ENCODE measurements at regions not wholly inside any gene's neighbourhood (a gene's known extent, or its start where the extent isn't known, plus 50 kb on each side); places are given as distances from the start of the nearest gene placed in this dataset.

- Histone ChIP-seq H3K27ac (ENCODE audit: low read depth, low read length) (no peak overlapping the region), H3K36me3 (ENCODE audit: control insufficient read depth in 2 of 3, insufficient read depth in 3 of 3, low read length in 3 of 3) (no peaks in the 10 kb centered on the region), H3K4me1 (ENCODE audit: control insufficient read depth in 2 of 2, insufficient read depth in 2 of 2, low read length in 2 of 2) (no peaks in the 10 kb centered on the region), H3K9me3 (ENCODE audit: control insufficient read depth in 2 of 3, low read length in 3 of 3) (no peaks in the 10 kb centered on the region), H3K4me3 (ENCODE audit: low read length) (no peak overlapping the region), H3K27me3 (ENCODE audit: control insufficient read depth in 2 of 2, insufficient read depth in 2 of 2, low read length in 2 of 2) (no peaks in the 10 kb centered on the region)
- Mint-ChIP-seq H3K36me3 (no peaks in the 10 kb centered on the region), H3K9me3 (peaks cover 0 to 7% (median 0%) of the 10 kb centered on the region in 11 donors), H3K27ac (no peak overlapping the region), H3K27me3 (peaks cover 0 to 11% (median 0%) of the 10 kb centered on the region in 5 donors), H3K4me1 (no peaks in the 10 kb centered on the region), H3K4me3 (no peak overlapping the region)
- CTCF ChIA-PET, result no interaction called here
- intact Hi-C loops (cut with micrococcal nuclease), result no loop called here
- DNase-seq, result no peak
- no peak for ATAC-seq
- POLR2A ChIA-PET, result no interaction called here
Measured at GRCh38 chr3:135633078-135633477, 332.4 kb upstream of the PPP2R3A start.

GRCh38 chr3:135636596-135636995 lies 328.9 kb upstream of the PPP2R3A start:
- H3K9me3 ChIP-seq (ENCODE audit: control insufficient read depth in 2 of 3, low read length in 3 of 3), result no peaks in the 10 kb centered on the region
- no peaks in the 10 kb centered on the region for H3K4me1 Mint-ChIP-seq
- ATAC-seq (no peak), DNase-seq (no peak)
- H3K27ac Mint-ChIP-seq, result no peak overlapping the region
- H3K4me3 Mint-ChIP-seq, result no peak overlapping the region
- H3K9me3 Mint-ChIP-seq, result peaks cover 0 to 11% (median 0%) of the 10 kb centered on the region in 11 donors
- no peaks in the 10 kb centered on the region for H3K36me3 ChIP-seq (ENCODE audit: control insufficient read depth in 2 of 3, insufficient read depth in 3 of 3, low read length in 3 of 3)
- H3K27me3 ChIP-seq (ENCODE audit: control insufficient read depth in 2 of 2, insufficient read depth in 2 of 2, low read length in 2 of 2), result no peaks in the 10 kb centered on the region
- peaks cover 0 to 12% (median 0%) of the 10 kb centered on the region in 5 donors for H3K27me3 Mint-ChIP-seq
- no peak overlapping the region for H3K27ac ChIP-seq (ENCODE audit: low read depth, low read length)
- H3K36me3 Mint-ChIP-seq, result no peaks in the 10 kb centered on the region
- CTCF ChIA-PET, result no interaction called here
- POLR2A ChIA-PET, result no interaction called here
- intact Hi-C loops (cut with micrococcal nuclease), result no loop called here
- H3K4me1 ChIP-seq (ENCODE audit: control insufficient read depth in 2 of 2, insufficient read depth in 2 of 2, low read length in 2 of 2), result no peaks in the 10 kb centered on the region
- H3K4me3 ChIP-seq (ENCODE audit: low read length), result no peak overlapping the region

DNA sequence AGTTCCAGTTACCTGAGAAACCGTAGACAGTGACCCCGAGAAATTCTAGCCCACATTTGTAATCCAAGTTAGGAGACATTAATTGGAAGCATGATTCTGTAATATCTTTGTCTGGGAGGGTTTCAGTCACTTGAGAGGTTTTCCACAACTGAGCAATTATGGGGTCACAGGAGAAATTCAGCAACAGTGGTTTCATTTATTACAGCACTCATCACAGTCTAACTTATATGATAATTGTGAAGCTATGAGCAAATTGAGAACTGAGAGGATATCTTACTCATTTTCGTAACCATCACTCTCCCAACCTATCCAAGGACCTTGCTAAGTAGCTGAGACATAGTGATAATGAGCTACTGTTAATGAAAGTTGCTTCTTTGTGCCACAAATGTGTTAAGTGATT lies 328.5 kb upstream of the PPP2R3A start:
- no peak overlapping the region for H3K27ac ChIP-seq (ENCODE audit: low read depth, low read length)
- no peak overlapping the region for H3K4me3 ChIP-seq (ENCODE audit: low read length)
- POLR2A ChIA-PET, result no interaction called here
- intact Hi-C loops (cut with micrococcal nuclease), result no loop called here
- Mint-ChIP-seq H3K36me3 (no peaks in the 10 kb centered on the region), H3K27me3 (peaks cover 0 to 12% (median 0%) of the 10 kb centered on the region in 5 donors), H3K4me3 (no peak overlapping the region), H3K27ac (no peak overlapping the region), H3K9me3 (peaks cover 0 to 11% (median 0%) of the 10 kb centered on the region in 11 donors), H3K4me1 (no peaks in the 10 kb centered on the region)
- CTCF ChIA-PET, result no interaction called here
- no peaks in the 10 kb centered on the region for H3K4me1 ChIP-seq (ENCODE audit: control insufficient read depth in 2 of 2, insufficient read depth in 2 of 2, low read length in 2 of 2)
- no peaks in the 10 kb centered on the region for H3K36me3 ChIP-seq (ENCODE audit: control insufficient read depth in 2 of 3, insufficient read depth in 3 of 3, low read length in 3 of 3)
- DNase-seq (no peak), ATAC-seq (no peak)
- H3K27me3 ChIP-seq (ENCODE audit: control insufficient read depth in 2 of 2, insufficient read depth in 2 of 2, low read length in 2 of 2), result no peaks in the 10 kb centered on the region
- H3K9me3 ChIP-seq (ENCODE audit: control insufficient read depth in 2 of 3, low read length in 3 of 3), result no peaks in the 10 kb centered on the region

- peaks cover 0 to 4% (median 0%) of the 10 kb centered on the region in 5 donors for H3K27me3 Mint-ChIP-seq
- Histone ChIP-seq H3K27me3 (ENCODE audit: control insufficient read depth in 2 of 2, insufficient read depth in 2 of 2, low read length in 2 of 2) (no peaks in the 10 kb centered on the region), H3K9me3 (ENCODE audit: control insufficient read depth in 2 of 3, low read length in 3 of 3) (no peaks in the 10 kb centered on the region), H3K27ac (ENCODE audit: low read depth, low read length) (no peak overlapping the region), H3K4me1 (ENCODE audit: control insufficient read depth in 2 of 2, insufficient read depth in 2 of 2, low read length in 2 of 2) (no peaks in the 10 kb centered on the region), H3K36me3 (ENCODE audit: control insufficient read depth in 2 of 3, insufficient read depth in 3 of 3, low read length in 3 of 3) (no peaks in the 10 kb centered on the region), H3K4me3 (ENCODE audit: low read length) (no peak overlapping the region)
- H3K9me3 Mint-ChIP-seq, result peaks cover 0 to 18% (median 3%) of the 10 kb centered on the region in 11 donors
- H3K4me3 Mint-ChIP-seq, result no peak overlapping the region
- ATAC-seq, result no peak
- ChIA-PET CTCF (no interaction called here), POLR2A (no interaction called here)
- no peaks in the 10 kb centered on the region for H3K4me1 Mint-ChIP-seq
- intact Hi-C loops (cut with micrococcal nuclease), result no loop called here
- H3K27ac Mint-ChIP-seq, result no peak overlapping the region
- H3K36me3 Mint-ChIP-seq, result no peaks in the 10 kb centered on the region
- DNase-seq, result no peak
Measured at GRCh38 chr3:135641761-135642160, 323.8 kb upstream of the PPP2R3A start.

- ATAC-seq, result no peak
- no peak for DNase-seq
- H3K4me3 Mint-ChIP-seq, result no peak overlapping the region
- H3K4me3 ChIP-seq (ENCODE audit: low read length), result no peak overlapping the region
- intact Hi-C loops (cut with micrococcal nuclease), result no loop called here
- no peaks in the 10 kb centered on the region for H3K4me1 Mint-ChIP-seq
- no peaks in the 10 kb centered on the region for H3K4me1 ChIP-seq (ENCODE audit: control insufficient read depth in 2 of 2, insufficient read depth in 2 of 2, low read length in 2 of 2)
- H3K36me3 ChIP-seq (ENCODE audit: control insufficient read depth in 2 of 3, insufficient read depth in 3 of 3, low read length in 3 of 3), result no peaks in the 10 kb centered on the region
- H3K9me3 ChIP-seq (ENCODE audit: control insufficient read depth in 2 of 3, low read length in 3 of 3), result no peaks in the 10 kb centered on the region
- H3K27me3 ChIP-seq (ENCODE audit: control insufficient read depth in 2 of 2, insufficient read depth in 2 of 2, low read length in 2 of 2), result no peaks in the 10 kb centered on the region
- H3K36me3 Mint-ChIP-seq, result no peaks in the 10 kb centered on the region
- peaks cover 0 to 16% (median 11%) of the 10 kb centered on the region in 11 donors for H3K9me3 Mint-ChIP-seq
- H3K27ac ChIP-seq (ENCODE audit: low read depth, low read length), result no peak overlapping the region
- no peak overlapping the region for H3K27ac Mint-ChIP-seq
- ChIA-PET CTCF (no interaction called here), POLR2A (no interaction called here)
- H3K27me3 Mint-ChIP-seq, result no peaks in the 10 kb centered on the region
Measured at GRCh38 chr3:135645541-135645940, 320.0 kb upstream of the PPP2R3A start.

- no peaks in the 10 kb centered on the region for H3K9me3 ChIP-seq (ENCODE audit: control insufficient read depth in 2 of 3, low read length in 3 of 3)
- no peak for ATAC-seq
- H3K27me3 ChIP-seq (ENCODE audit: control insufficient read depth in 2 of 2, insufficient read depth in 2 of 2, low read length in 2 of 2), result no peaks in the 10 kb centered on the region
- ChIA-PET POLR2A (no interaction called here), CTCF (no interaction called here)
- no peak overlapping the region for H3K4me3 ChIP-seq (ENCODE audit: low read length)
- H3K4me3 Mint-ChIP-seq, result no peak overlapping the region
- H3K9me3 Mint-ChIP-seq, result peaks cover 0 to 16% (median 10%) of the 10 kb centered on the region in 11 donors
- no peaks in the 10 kb centered on the region for H3K4me1 Mint-ChIP-seq
- H3K4me1 ChIP-seq (ENCODE audit: control insufficient read depth in 2 of 2, insufficient read depth in 2 of 2, low read length in 2 of 2), result no peaks in the 10 kb centered on the region
- H3K27ac Mint-ChIP-seq, result no peak overlapping the region
- H3K27ac ChIP-seq (ENCODE audit: low read depth, low read length), result no peak overlapping the region
- H3K27me3 Mint-ChIP-seq, result peaks cover 0 to 6% (median 0%) of the 10 kb centered on the region in 5 donors
- H3K36me3 Mint-ChIP-seq, result no peaks in the 10 kb centered on the region
- intact Hi-C loops (cut with micrococcal nuclease), result no loop called here
- H3K36me3 ChIP-seq (ENCODE audit: control insufficient read depth in 2 of 3, insufficient read depth in 3 of 3, low read length in 3 of 3), result no peaks in the 10 kb centered on the region
- no peak for DNase-seq
Measured at GRCh38 chr3:135646873-135647272, 318.7 kb upstream of the PPP2R3A start.

DNA sequence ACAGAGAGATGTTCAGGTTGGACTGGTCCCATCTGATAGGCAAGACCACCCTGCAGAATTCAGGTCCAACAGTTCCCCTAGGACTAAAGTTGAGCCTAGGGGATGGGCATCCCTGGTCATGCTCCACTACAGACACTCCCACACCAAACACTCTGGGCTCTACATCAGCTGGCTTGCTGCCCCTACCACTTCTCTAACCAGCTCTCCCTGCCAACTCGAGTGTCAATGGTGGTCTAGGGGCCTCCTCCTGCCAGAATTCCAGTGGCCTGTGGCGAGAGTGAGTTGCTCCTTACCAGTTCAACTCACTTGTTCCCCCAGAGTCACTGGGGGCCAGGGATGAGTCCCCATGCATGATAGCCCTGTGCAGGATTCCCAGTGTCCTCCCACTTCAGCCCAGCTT lies 316.2 kb upstream of the PPP2R3A start:
- Histone ChIP-seq H3K9me3 (ENCODE audit: control insufficient read depth in 2 of 3, low read length in 3 of 3) (no peaks in the 10 kb centered on the region), H3K4me1 (ENCODE audit: control insufficient read depth in 2 of 2, insufficient read depth in 2 of 2, low read length in 2 of 2) (no peaks in the 10 kb centered on the region), H3K27ac (ENCODE audit: low read depth, low read length) (no peak overlapping the region), H3K4me3 (ENCODE audit: low read length) (no peak overlapping the region), H3K36me3 (ENCODE audit: control insufficient read depth in 2 of 3, insufficient read depth in 3 of 3, low read length in 3 of 3) (no peaks in the 10 kb centered on the region), H3K27me3 (ENCODE audit: control insufficient read depth in 2 of 2, insufficient read depth in 2 of 2, low read length in 2 of 2) (no peaks in the 10 kb centered on the region)
- no peak overlapping the region for H3K4me3 Mint-ChIP-seq
- DNase-seq (no peak), ATAC-seq (no peak)
- no peak overlapping the region for H3K27ac Mint-ChIP-seq
- H3K27me3 Mint-ChIP-seq, result peaks cover 0 to 8% (median 0%) of the 10 kb centered on the region in 5 donors
- POLR2A ChIA-PET, result no interaction called here
- H3K36me3 Mint-ChIP-seq, result no peaks in the 10 kb centered on the region
- intact Hi-C loops (cut with micrococcal nuclease), result no loop called here
- no peaks in the 10 kb centered on the region for H3K4me1 Mint-ChIP-seq
- CTCF ChIA-PET, result no interaction called here
- H3K9me3 Mint-ChIP-seq, result peaks cover 0 to 20% (median 10%) of the 10 kb centered on the region in 11 donors

All from naive thymus-derived CD4-positive, alpha-beta T cell (primary cell).